NCI-H82 treated with DMSO at 0.1 percent for 48 hours (cell line): ENCODE measurements at regions not wholly inside any gene's neighbourhood (a gene's known extent, or its start where the extent isn't known, plus 50 kb on each side); places are given as distances from the start of the nearest gene placed in this dataset.
A peak's percentile ranks its signal among the peaks of the same experiment; 100 is the strongest.

Experiments used
- DNase-seq: peaks from one replicate; lab custom pipeline; 2025; ENCODE audit not compliant: unreplicated experiment; lab: John Stamatoyannopoulos, UW

- DNase-seq: no peak
Observed at GRCh38 chr4:28148221-28148620, 1287.6 kb downstream of the STIM2 start.

GRCh38 chr4:28149762-28150161, 1289.1 kb downstream of the STIM2 start:
- DNase-seq: no peak

- no peak for DNase-seq
Observed at GRCh38 chr4:28151314-28151713, 1290.7 kb downstream of the STIM2 start.

DNA sequence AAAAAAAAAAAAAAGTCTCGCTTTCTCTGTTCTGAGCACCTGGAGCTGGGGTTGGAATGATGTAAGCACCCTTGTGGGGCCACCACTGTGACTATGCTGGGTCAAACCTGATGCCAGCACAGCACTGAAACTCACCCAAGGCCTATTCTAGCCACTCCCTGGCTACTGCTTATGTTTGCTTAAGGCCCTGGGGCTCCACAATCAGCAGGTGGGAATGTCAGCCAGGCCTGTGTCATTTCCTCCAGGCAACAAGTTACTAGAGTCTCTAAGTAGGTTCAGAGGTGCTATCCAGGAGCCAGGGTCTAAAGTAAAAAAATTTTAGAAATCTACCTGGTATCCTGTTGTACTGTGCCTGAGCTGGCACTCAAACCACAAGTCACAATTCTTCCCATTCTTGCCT, 1306.8 kb downstream of the STIM2 start:
- no peak for DNase-seq

DNA sequence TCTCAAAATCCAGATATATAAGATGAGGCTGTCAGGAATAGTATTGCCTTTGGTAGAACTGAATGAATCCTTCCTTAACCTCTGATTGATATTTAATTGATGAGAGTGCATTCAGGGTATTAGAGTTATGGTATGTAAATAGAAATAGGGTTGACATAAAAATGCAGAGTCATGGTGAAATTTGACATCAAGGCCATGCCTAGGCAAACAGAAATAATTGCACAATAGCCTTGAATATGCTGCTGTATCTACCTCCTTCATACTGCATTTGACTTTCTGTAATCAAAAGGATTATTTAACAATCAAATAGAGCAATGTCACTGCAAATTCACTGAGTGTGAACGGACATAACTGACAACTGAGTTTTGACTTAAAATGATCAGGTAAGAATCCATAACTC, 1316.3 kb downstream of the STIM2 start:
- DNase-seq: no peak

GRCh38 chr4:28177641-28178040, 1317.0 kb downstream of the STIM2 start:
- DNase-seq: no peak

- DNase-seq: no peak
Observed at GRCh38 chr4:28179126-28179525, 1318.5 kb downstream of the STIM2 start.

DNA sequence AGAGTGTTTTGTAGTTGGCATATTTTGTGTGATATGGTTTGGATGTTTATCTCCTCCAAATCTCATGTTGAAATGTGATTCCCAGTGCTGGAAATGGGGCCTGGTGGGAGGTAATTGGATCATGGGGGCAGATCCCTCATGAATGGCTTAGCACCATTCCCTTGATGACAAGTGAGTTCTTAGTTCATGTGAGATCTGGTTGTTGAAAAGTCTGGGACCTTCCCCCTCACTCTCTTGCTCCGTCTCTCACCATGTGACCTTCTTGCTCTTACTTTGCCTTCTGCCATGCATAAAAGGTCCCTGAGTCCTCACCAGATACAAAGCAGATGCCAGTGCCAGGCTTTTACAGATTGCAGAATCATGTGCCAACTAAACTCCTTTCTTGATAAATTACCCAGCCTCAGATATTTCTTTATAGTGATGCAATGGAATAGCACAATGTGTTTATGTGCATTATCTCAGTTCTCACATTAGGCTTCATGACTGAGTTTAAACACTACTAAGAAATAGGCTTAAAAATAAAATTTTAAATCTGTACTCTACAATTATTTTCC, 1348.8 kb downstream of the STIM2 start:
- peak; percentile 4 for DNase-seq

- no peak for DNase-seq
Observed at GRCh38 chr4:28211676-28212470, 1351.2 kb downstream of the STIM2 start.

DNA sequence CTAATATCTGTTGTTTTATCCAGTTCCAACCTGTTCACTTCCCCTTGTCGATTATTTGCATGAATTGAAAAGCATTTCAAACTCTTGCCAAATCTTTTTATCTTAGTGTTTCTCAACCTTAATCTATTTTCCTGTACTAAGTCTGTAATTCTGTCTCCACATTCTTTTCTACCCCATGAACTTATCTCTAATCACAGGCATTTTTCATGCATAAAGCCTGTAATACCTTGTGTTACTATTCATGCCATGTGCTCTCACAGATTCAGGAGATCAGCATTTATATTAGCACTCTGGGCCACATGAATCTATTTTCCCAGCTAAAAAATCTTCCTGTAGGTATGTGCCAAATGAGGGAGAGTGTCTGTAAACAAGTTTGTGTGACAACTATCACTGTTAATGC, 1360.9 kb downstream of the STIM2 start:
- no peak for DNase-seq

DNA sequence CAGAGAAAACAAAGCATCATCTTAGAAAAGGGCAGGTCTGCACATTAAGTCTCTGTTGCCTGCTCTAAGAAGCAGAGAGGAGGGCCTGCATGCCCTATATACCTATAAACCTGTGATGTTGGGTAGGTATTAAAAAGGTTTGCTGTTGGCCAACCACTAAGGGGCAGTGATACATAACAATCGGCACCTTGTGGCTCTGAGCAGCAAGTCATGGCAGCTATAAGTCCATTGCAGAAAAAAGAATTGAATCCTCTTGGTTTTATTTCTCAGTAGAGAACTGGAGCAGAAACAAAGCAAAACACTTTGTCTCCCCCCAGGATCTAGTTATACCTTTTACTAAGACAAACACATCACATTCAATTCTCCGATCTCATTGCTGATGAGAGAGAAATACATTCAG, 1364.4 kb downstream of the STIM2 start:
- DNase-seq: peak; percentile 5

DNA sequence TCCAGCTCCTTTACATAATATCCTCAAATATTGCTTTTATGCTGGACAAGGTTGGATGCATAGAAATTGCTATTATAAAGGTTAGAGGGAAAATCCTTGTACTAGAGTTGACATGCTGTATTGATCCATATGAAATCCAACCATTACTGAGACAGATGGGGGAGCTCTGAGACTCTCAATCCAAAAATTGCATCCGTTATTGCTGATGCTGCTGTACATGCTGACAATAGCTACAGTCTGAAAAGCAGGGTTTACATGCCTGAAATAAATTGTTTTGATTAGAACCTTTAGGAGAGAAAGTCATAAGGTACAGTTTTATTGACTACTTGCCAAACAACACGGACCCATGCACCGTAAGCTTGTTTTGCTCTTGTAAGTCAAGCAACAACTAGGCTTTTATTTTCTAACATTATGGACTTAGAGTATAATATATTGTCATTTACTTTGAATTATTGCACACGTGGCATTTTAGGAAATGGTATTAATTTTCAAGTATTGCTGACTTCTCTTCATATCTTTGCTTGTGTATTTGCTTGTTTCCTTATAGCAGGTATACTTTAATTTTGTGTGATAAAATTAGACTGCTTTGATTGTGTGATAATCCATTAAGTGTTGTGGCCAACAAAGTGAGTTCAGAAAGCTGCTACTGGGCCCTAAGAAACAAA, 1365.2 kb downstream of the STIM2 start:
- DNase-seq: peak; percentile 21

DNA sequence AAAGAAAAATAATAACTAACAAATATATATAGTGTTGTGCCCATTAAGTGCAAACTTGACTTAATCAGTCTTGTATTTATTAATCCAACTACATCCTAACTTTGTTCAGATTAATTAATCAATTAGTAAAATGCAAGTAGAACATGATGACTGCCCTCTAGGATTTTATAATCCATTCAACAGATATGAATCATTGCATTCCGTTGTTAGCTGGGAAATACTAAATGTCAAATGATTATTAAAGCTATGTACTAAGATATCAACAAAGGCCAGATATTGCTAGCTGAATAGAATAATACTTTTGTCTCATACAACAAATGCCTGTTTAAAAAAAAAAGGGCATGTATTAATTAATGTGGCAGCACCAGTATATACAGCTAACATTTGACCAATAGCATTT, 1366.3 kb downstream of the STIM2 start:
- DNase-seq: no peak

GRCh38 chr4:28227764-28228163, 1367.1 kb downstream of the STIM2 start:
- DNase-seq: no peak

GRCh38 chr4:28228561-28229491, 1368.2 kb downstream of the STIM2 start:
- no peak for DNase-seq

GRCh38 chr4:28232376-28232775, 1371.7 kb downstream of the STIM2 start:
- no peak for DNase-seq

DNA sequence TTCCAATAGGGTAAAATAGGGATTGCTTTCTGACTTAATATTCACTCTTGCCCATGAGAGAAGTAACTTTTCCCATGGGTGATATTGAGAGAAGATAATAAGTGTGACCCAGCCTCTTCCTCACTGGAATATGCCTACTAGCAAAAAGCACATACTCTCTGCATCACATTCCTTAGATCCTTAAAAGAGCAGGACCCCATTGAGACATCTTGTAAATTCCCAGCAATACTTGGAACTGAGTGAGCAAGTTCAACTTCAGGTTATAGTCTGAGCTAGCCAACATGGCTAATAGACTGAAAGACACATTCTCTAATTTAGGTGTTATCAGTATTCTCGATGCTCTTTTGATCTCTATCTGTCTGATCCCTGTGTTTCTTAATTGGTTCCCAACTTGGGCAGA, 1372.3 kb downstream of the STIM2 start:
- no peak for DNase-seq

GRCh38 chr4:28233724-28234123, 1373.1 kb downstream of the STIM2 start:
- DNase-seq: no peak

GRCh38 chr4:28238876-28239275, 1378.2 kb downstream of the STIM2 start:
- no peak for DNase-seq

GRCh38 chr4:28241021-28241420, 1380.4 kb downstream of the STIM2 start:
- no peak for DNase-seq

DNA sequence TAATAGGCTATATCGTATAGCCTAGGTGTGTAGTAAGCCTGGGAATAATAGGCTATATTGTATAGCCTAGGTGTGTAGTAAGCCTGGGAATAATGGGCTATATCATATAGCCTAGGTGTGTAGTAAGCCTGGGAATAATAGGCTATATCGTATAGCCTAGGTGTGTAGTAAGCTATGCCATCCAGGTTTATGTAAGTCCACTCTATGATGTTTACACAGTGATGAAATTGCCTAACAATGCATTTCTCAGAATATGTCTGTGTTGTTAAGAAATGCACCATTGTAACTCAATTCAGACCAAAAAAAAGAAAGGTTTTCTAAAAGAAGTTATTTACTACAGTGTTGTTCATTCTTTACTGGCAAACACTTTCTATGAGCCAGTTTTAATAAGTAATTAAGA, 1387.2 kb downstream of the STIM2 start:
- no peak for DNase-seq
